K562 (cell line): ENCODE measurements at regions not wholly inside any gene's neighbourhood (a gene's known extent, or its start where the extent isn't known, plus 50 kb on each side); places are given as distances from the start of the nearest gene placed in this dataset.

Experiments
- ATAC-seq: fragments of 200-7000 bp; cut with Tn5 transposase; 3 replicates; pipeline ENCODE4 v1.9.1; 2020; ENCODE audit warnings: moderate library complexity
- BruUV-seq: library from RNA; stranded (reverse); fragments of 400-500 nt; replicated peaks from 2 replicates; lab custom pipeline; 2021; lab: Mats Ljungman, UMichigan
- CTCF ChIA-PET: fragments of 300-600 bp; formaldehyde crosslinking; extraction: SDS; loops from one replicate; lab custom pipeline; 2021; ENCODE audit warnings: low intra/inter-chr PET ratio; lab: Yijun Ruan, JAX
- POLR2A ChIA-PET: fragments of 300-600, 350-650 bp; sonication (Branson Sonifier 250); formaldehyde crosslinking; extraction: SDS; loops from one replicate; lab custom pipeline; 2021; ENCODE audit warnings: antibody characterized with exemption, inconsistent platforms; lab: Yijun Ruan, JAX
- DNase-seq, 4 experiments: peaks; one replicate each; pipeline versions ENCODE4 v3.0.0 to v3.0.0-alpha.2; 2011 to 2018; ENCODE audit warnings: low spot score in 3 of 4, mixed read lengths in 3 of 4; ENCODE audit errors: extremely low read depth in 1 of 4
- FAIRE-seq: peaks from 2 replicates; lab custom pipeline; 2011; peaks lifted over from hg19 to GRCh38; lab: Jason Lieb, UNC
- H2AFZ ChIP-seq: 2 replicates; pipeline ENCODE4 v1.6.0; 2011; ENCODE audit warnings: low read depth, low read length, control low read depth, inconsistent platforms
- H3K27ac ChIP-seq: fragments of 200-600 bp; 3 replicates; pipeline ENCODE4 v1.8.0; 2011; ENCODE audit warnings: low read depth, mild to moderate bottlenecking, control low read depth, inconsistent platforms, low read length, moderate library complexity, mixed read lengths; ENCODE audit errors: extremely low read depth
- H3K27me3 ChIP-seq, 2 experiments: fragments of 300-600 bp in 1 of 2; 2 replicates in 1 of 2; 3 replicates in 1 of 2; pipeline versions ENCODE4 v1.6.0 to v1.8.0; 2011; ENCODE audit warnings: inconsistent platforms in 2 of 2, low read length in 2 of 2, mild to moderate bottlenecking in 1 of 2, mixed read lengths in 1 of 2, moderate library complexity in 1 of 2; ENCODE audit not compliant: control insufficient read depth in 2 of 2, insufficient read depth in 2 of 2
- H3K36me3 ChIP-seq: fragments of 300-600 bp; 3 replicates; pipeline ENCODE4 v1.8.0; 2011; ENCODE audit warnings: mild to moderate bottlenecking, low read length, inconsistent platforms; ENCODE audit not compliant: control insufficient read depth, insufficient read depth
- H3K4me1 ChIP-seq, 2 experiments: fragments of 200-600 bp in 1 of 2; replicated peaks in 1 of 2; 2 replicates in 1 of 2; 3 replicates in 1 of 2; pipeline versions ENCODE4 v1.5.1 to v1.8.0; 2011; ENCODE audit warnings: inconsistent platforms in 2 of 2, low read length in 2 of 2, mild to moderate bottlenecking in 1 of 2, mixed read lengths in 1 of 2, moderate library complexity in 1 of 2; ENCODE audit not compliant: control insufficient read depth in 2 of 2, insufficient read depth in 2 of 2
- H3K4me2 ChIP-seq: 2 replicates; pipeline ENCODE4 v1.6.1; 2011; ENCODE audit warnings: low read length, control low read depth, inconsistent platforms, mixed read lengths; ENCODE audit not compliant: insufficient read depth
- H3K4me3 ChIP-seq: fragments of 200-600 bp; sonication (generic), shearing (Covaris generic); 2 replicates; pipeline ENCODE4 v1.5.1; 2016; ENCODE audit warnings: control low read depth, inconsistent platforms
- H3K79me2 ChIP-seq: fragments of 200-600 bp; 3 replicates; pipeline ENCODE4 v1.8.0; 2011; ENCODE audit warnings: low read length, inconsistent platforms; ENCODE audit not compliant: control insufficient read depth, insufficient read depth
- H3K9ac ChIP-seq, 2 experiments: 2 replicates each; pipeline versions ENCODE4 v1.6.0 to v1.6.1; 2011; ENCODE audit warnings: low read depth in 2 of 2, low read length in 2 of 2, control low read depth in 1 of 2, inconsistent platforms in 1 of 2, mild to moderate bottlenecking in 1 of 2, mixed read lengths in 1 of 2; ENCODE audit not compliant: insufficient read depth in 1 of 2
- H3K9me1 ChIP-seq: one replicate; pipeline ENCODE4 v1.6.0; 2011; ENCODE audit warnings: inconsistent platforms, mild to moderate bottlenecking, low read length, moderate library complexity; ENCODE audit not compliant: control insufficient read depth, insufficient read depth
- H3K9me3 ChIP-seq: replicated peaks from 2 replicates; pipeline ENCODE4 v1.5.1; 2011; ENCODE audit warnings: low read depth, low read length, inconsistent platforms; ENCODE audit not compliant: control insufficient read depth, insufficient read depth
- H4K20me1 ChIP-seq: replicated peaks from 2 replicates; pipeline ENCODE4 v1.6.1; 2011; ENCODE audit warnings: low read length, inconsistent platforms, mixed read lengths; ENCODE audit not compliant: control insufficient read depth, insufficient read depth
- ARID3A ChIP-seq: IDR thresholded peaks from 2 replicates; pipeline ENCODE4 v1.6.1; 2012; ENCODE audit warnings: low read depth, low read length, improper control_type of control experiment, borderline replicate concordance
- ARID3B ChIP-seq: fragments of 250-450 bp; sonication (Bioruptor Pico); IDR thresholded peaks from 2 replicates; pipeline ENCODE4 v1.4.0; 2020; ENCODE audit warnings: borderline replicate concordance
- ARNT ChIP-seq, 2 experiments: fragments of 450-650 bp; IDR thresholded peaks; 2 replicates each; pipeline ENCODE4 v1.6.1; 2016; ENCODE audit warnings: mild to moderate bottlenecking in 1 of 2
- CREB3L1 ChIP-seq: fragments of 450-650 bp; IDR thresholded peaks from 2 replicates; pipeline ENCODE4 v1.6.1; 2014; ENCODE audit warnings: low read depth, mild to moderate bottlenecking, moderate library complexity, borderline replicate concordance
- DNMT1 ChIP-seq: fragments of 450-650 bp; IDR thresholded peaks from 2 replicates; pipeline ENCODE4 v1.6.1; 2016; ENCODE audit warnings: antibody characterized with exemption, mild to moderate bottlenecking
- E2F3 ChIP-seq: fragments of 250-450 bp; sonication (Bioruptor Pico); IDR thresholded peaks from 2 replicates; pipeline ENCODE4 v1.4.0; 2020; ENCODE audit warnings: mild to moderate bottlenecking
- KLF16 ChIP-seq: IDR thresholded peaks from 2 replicates; pipeline ENCODE4 v1.6.1; 2016; ENCODE audit warnings: antibody characterized with exemption
- RFX5 ChIP-seq: IDR thresholded peaks from 2 replicates; pipeline ENCODE4 v1.6.1; 2011; ENCODE audit warnings: low read depth, mild to moderate bottlenecking, improper control_type of control experiment, low read length
- TSC22D4 ChIP-seq: fragments of 450-650 bp; IDR thresholded peaks from 2 replicates; pipeline ENCODE4 v1.6.1; 2016; ENCODE audit warnings: missing genetic modification characterization, missing biosample characterization, control low read depth
- ZFP30 ChIP-seq: fragments of 250-450 bp; sonication (Bioruptor Pico); IDR thresholded peaks from 2 replicates; pipeline ENCODE4 v1.8.0; 2022; ENCODE audit warnings: moderate library complexity, mild to moderate bottlenecking, inconsistent platforms, borderline replicate concordance
- ZHX1 ChIP-seq: fragments of 150-350 bp; conservative IDR thresholded peaks from 2 replicates; pipeline ENCODE4 v1.6.1; 2014; ENCODE audit warnings: low read length
- ZNF449 ChIP-seq: fragments of 250-450 bp; sonication (Bioruptor Pico); IDR thresholded peaks from 2 replicates; pipeline ENCODE4 v1.8.0; 2022; ENCODE audit warnings: moderate library complexity, mild to moderate bottlenecking, inconsistent platforms
- ZNF668 ChIP-seq: fragments of 250-450 bp; sonication (Bioruptor Pico); IDR thresholded peaks from 2 replicates; pipeline ENCODE4 v1.8.0; 2022; ENCODE audit warnings: mild to moderate bottlenecking, inconsistent platforms
- WGBS: fragments of 100-300 bp; shearing (Covaris generic); methylation state at CpG from one replicate; pipeline ENCODE4 v1.1.6; 2016; ENCODE audit warnings: low coverage, mixed read lengths; ENCODE audit not compliant: insufficient coverage; ENCODE audit errors: missing lambda C conversion rate; 5-methylcytosine and 5-hydroxymethylcytosine counted together
- in situ Hi-C: fragments of 300-500 bp; cut with MboI; formaldehyde crosslinking; loops from 4 replicates; pipeline ENCODE4 v1.15.0; 2018; ENCODE audit warnings: inconsistent platforms, mixed read lengths
- intact Hi-C: fragments of 100-400 bp; cut with micrococcal nuclease; formaldehyde crosslinking; loops from 2 replicates; pipeline ENCODE4 v1.14.2; 2022

GRCh38 chr4:117984366-117984680 is 50.0 kb upstream of the NDST3 start:
- intact Hi-C loops, result no loop called here
- Histone ChIP-seq H3K9me3 (no peaks in the 10 kb centered on the region; the same call in 1 of the 2 replicates), H3K9ac (no peak overlapping the region), H3K4me3 (no peak overlapping the region), H3K79me2 (no peaks in the 10 kb centered on the region), H3K4me1 (no peaks in the 10 kb centered on the region), H2AFZ (no peak overlapping the region), H3K9me1 (no peaks in the 10 kb centered on the region), H3K27me3 (no peaks in the 10 kb centered on the region), H3K4me2 (no peak overlapping the region), H4K20me1 (no peaks in the 10 kb centered on the region), H3K36me3 (no peaks in the 10 kb centered on the region), H3K27ac (no peak overlapping the region)
- TF ChIP-seq ZFP30 (CRISPR knock-in tag) (no peak), RFX5 (no peak), KLF16 (no peak), CREB3L1 (no peak), ZHX1 (no peak), ARID3B (CRISPR knock-in tag) (no peak), DNMT1 (no peak), ZNF449 (CRISPR knock-in tag) (no peak), ZNF668 (no peak), TSC22D4 (tag) (no peak), ARID3A (no peak), E2F3 (CRISPR knock-in tag) (no peak), ARNT (IDR thresholded peaks at IDR 0.05) (no peak)
- ChIA-PET CTCF (no interaction called here), POLR2A (no interaction called here)
- no peak for ATAC-seq
- WGBS, result 0% methylated on average over 2 of the region's 2 CpGs
- no TSS peak for BruUV-seq
- in situ Hi-C loops, result no loop called here
- no peak for FAIRE-seq
- no peak for DNase-seq
